Neutrophil (primary cell): ENCODE measurements at regions not wholly inside any gene's neighbourhood (a gene's known extent, or its start where the extent isn't known, plus 50 kb on each side); places are given as distances from the start of the nearest gene placed in this dataset.

Experiments used
- H3K27ac ChIP-seq: fragments of 200-600 bp; sonication (generic); 2 replicates; pipeline ENCODE4 v1.5.1; 2016; ENCODE audit warnings: mild to moderate bottlenecking, moderate library complexity
- H3K27me3 ChIP-seq: fragments of 200-600 bp; sonication (generic); 2 replicates; pipeline ENCODE4 v1.6.0; 2016; ENCODE audit warnings: mild to moderate bottlenecking
- H3K36me3 ChIP-seq: fragments of 200-600 bp; sonication (generic); 2 replicates; pipeline ENCODE4 v1.5.1; 2017
- H3K4me1 ChIP-seq, 2 experiments: fragments of 200-600 bp in 1 of 2; sonication (generic) in 1 of 2; 1 replicate in 1 of 2; 2 replicates in 1 of 2; pipeline versions ENCODE4 v1.5.1 to v1.6.1; 2013 to 2016; ENCODE audit warnings: low read depth in 1 of 2, low read length in 1 of 2, mild to moderate bottlenecking in 1 of 2, moderate library complexity in 1 of 2; ENCODE audit not compliant: control insufficient read depth in 1 of 2, insufficient read depth in 1 of 2
- H3K4me3 ChIP-seq, 2 experiments: fragments of 200-600 bp in 1 of 2; sonication (generic) in 1 of 2; 1 replicate in 1 of 2; 2 replicates in 1 of 2; pipeline ENCODE4 v1.5.1; 2013 to 2016; ENCODE audit warnings: low read depth in 1 of 2, low read length in 1 of 2, mild to moderate bottlenecking in 1 of 2, moderate library complexity in 1 of 2
- H3K9me3 ChIP-seq: fragments of 200-600 bp; sonication (generic); 2 replicates; pipeline ENCODE4 v1.5.1; 2016
- TF ChIP-seq, protein P1 (sequence below): fragments of 200-600 bp; sonication (generic); IDR thresholded peaks from 2 replicates; pipeline ENCODE4 v1.5.1; 2016; ENCODE audit warnings: antibody characterized with exemption

DNA sequence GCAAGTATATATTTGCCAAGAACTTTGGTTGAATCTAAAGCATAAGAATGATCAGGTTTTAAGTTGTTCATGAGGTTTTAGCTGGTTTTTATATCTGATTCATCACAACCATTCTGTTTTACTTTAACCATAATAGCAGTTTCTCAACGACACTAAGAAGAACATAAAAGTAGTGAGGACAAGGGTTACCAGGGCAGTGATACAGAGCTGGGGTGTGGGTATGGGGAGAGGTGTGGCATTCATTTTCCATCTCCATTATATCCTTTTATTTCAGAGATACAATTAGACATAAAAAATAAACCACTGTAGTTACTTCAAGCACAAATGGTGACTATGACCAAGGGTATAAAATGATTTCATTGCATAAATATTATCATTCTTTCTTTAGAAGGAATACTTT is 149.8 kb upstream of the STEAP4 start:
- Histone ChIP-seq H3K4me3 (no peak overlapping the region), H3K36me3 (no peaks in the 10 kb centered on the region), H3K9me3 (no peaks in the 10 kb centered on the region), H3K4me1 (no peaks in the 10 kb centered on the region), H3K27me3 (no peaks in the 10 kb centered on the region), H3K27ac (no peak overlapping the region)
- TF ChIP-seq, protein P1, sequence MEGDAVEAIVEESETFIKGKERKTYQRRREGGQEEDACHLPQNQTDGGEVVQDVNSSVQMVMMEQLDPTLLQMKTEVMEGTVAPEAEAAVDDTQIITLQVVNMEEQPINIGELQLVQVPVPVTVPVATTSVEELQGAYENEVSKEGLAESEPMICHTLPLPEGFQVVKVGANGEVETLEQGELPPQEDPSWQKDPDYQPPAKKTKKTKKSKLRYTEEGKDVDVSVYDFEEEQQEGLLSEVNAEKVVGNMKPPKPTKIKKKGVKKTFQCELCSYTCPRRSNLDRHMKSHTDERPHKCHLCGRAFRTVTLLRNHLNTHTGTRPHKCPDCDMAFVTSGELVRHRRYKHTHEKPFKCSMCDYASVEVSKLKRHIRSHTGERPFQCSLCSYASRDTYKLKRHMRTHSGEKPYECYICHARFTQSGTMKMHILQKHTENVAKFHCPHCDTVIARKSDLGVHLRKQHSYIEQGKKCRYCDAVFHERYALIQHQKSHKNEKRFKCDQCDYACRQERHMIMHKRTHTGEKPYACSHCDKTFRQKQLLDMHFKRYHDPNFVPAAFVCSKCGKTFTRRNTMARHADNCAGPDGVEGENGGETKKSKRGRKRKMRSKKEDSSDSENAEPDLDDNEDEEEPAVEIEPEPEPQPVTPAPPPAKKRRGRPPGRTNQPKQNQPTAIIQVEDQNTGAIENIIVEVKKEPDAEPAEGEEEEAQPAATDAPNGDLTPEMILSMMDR = no peak

DNA sequence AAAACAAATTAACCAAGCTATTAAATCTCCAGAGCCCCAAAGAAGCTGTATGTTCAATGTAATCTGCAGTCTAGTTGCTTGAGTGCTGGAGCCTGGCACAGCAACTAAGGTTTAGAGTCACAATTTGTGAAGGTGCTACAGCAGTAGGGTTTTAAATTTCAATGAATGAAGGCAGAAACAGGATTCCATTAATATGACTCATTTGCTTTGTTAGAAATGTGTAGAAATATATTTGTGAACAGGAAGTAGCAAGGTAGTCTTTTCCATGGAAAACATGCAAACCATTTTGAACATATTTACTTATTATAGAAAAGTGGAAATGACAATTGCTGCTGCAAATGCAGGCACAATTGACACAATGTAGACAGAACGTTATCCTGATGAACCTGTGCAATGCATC is 149.0 kb upstream of the STEAP4 start:
- no peaks in the 10 kb centered on the region for H3K27me3 ChIP-seq
- H3K4me3 ChIP-seq = no peak overlapping the region
- no peaks in the 10 kb centered on the region for H3K9me3 ChIP-seq
- H3K4me1 ChIP-seq = no peaks in the 10 kb centered on the region
- TF ChIP-seq, protein P1 = no peak
- H3K27ac ChIP-seq = no peak overlapping the region
- H3K36me3 ChIP-seq = no peaks in the 10 kb centered on the region

DNA sequence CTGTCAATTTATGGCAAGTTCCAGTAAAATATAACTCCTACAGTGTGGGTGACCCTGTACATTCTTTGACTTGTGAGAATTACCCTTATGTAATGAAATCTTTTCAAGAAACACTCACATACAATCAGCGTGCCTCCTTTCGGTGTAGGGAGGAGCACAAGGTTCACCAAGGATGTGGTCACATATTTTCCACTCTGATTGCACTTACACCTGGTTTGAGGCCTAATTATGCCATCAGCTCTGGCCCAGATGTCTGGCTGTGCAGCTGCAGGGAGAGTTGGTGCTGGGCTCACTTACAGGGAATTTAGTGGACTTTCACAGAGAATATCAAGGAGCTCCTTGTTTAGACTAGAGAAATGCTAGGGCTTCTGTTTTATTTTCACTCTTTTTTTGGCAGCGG is 146.0 kb upstream of the STEAP4 start:
- TF ChIP-seq, protein P1 = no peak
- H3K27ac ChIP-seq = no peak overlapping the region
- no peaks in the 10 kb centered on the region for H3K9me3 ChIP-seq
- H3K4me1 ChIP-seq = no peaks in the 10 kb centered on the region
- H3K36me3 ChIP-seq = no peaks in the 10 kb centered on the region
- no peak overlapping the region for H3K4me3 ChIP-seq
- no peaks in the 10 kb centered on the region for H3K27me3 ChIP-seq

DNA sequence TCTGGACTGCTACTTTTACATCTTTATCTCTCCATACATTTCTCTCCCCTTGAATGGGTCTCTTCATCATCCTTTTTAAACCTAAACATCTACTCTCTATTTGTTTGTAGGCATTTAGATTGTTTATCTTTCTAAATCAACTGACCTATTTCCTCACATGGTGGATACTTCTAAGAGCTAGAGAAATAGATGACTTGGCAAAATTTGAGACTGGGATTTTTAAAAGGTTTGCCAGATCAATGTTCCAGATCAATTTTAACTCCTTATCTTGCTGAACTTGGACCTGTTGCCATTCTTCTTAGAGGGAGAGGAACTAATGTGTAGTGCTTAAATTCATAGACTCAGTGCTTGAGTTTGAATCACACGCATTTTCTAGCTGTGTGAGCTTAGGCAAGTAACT is 144.2 kb upstream of the STEAP4 start:
- TF ChIP-seq, protein P1 = no peak
- Histone ChIP-seq H3K4me3 (no peak overlapping the region), H3K9me3 (no peaks in the 10 kb centered on the region)

GRCh38 chr7:88449410-88449809 is 142.7 kb upstream of the STEAP4 start:
- Histone ChIP-seq H3K4me3 (no peak overlapping the region), H3K27ac (no peak overlapping the region), H3K27me3 (no peaks in the 10 kb centered on the region), H3K9me3 (no peaks in the 10 kb centered on the region), H3K36me3 (no peaks in the 10 kb centered on the region), H3K4me1 (no peaks in the 10 kb centered on the region)
- TF ChIP-seq, protein P1 = no peak

More for the DNA sequence above, 144.2 kb upstream of the STEAP4 start:
- Histone ChIP-seq H3K36me3 (no peaks in the 10 kb centered on the region), H3K27ac (no peak overlapping the region), H3K27me3 (no peaks in the 10 kb centered on the region), H3K4me1 (no peaks in the 10 kb centered on the region)

- TF ChIP-seq, protein P1 = no peak
- no peaks in the 10 kb centered on the region for H3K9me3 ChIP-seq
- no peak overlapping the region for H3K4me3 ChIP-seq
- no peaks in the 10 kb centered on the region for H3K27me3 ChIP-seq
- H3K36me3 ChIP-seq = no peaks in the 10 kb centered on the region
- no peaks in the 10 kb centered on the region for H3K4me1 ChIP-seq
- no peak overlapping the region for H3K27ac ChIP-seq
These were observed 135.7 kb upstream of the STEAP4 start for GRCh38 chr7:88442413-88442812.
